Femur (tissue), 1 donor: ENCODE measurements at regions not wholly inside any gene's neighbourhood (a gene's known extent, or its start where the extent isn't known, plus 50 kb on each side); places are given as distances from the start of the nearest gene placed in this dataset.

Source experiments
- DNase-seq: peaks from one replicate; pipeline ENCODE4 v3.0.0-alpha.2; 2017

DNA sequence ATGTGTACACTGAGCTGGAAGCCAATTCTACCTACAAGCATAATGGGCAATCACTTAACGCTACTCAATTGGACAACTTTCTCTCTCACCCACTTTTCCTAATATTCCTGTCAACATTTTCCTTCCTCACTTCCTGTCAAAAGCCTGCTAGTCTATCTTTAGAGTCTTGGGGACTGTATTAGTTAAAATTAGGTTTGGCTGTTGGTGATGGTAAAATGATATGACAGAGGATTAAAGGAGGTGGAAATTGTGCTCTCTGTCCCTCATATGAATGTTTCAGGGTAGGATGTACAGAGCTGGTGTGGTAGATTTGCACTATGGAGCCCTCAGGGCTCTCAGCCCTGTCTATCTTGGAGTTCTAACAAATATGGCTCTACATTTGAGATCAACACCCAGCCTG is 129.7 kb downstream of the CEP57L1 start:
- DNase-seq, result no peak

- DNase-seq, result no peak
Measured at GRCh38 chr6:109224107-109224875, 129.0 kb downstream of the CEP57L1 start.

- DNase-seq, result no peak
Measured at GRCh38 chr6:109222848-109223247, 127.5 kb downstream of the CEP57L1 start.

- DNase-seq, result no peak
Measured at GRCh38 chr6:109221543-109222195, 126.4 kb downstream of the CEP57L1 start.
